SK-N-SH (cell line): ENCODE measurements at regions not wholly inside any gene's neighbourhood (a gene's known extent, or its start where the extent isn't known, plus 50 kb on each side); places are given as distances from the start of the nearest gene placed in this dataset.

Source experiments
- CTCF ChIA-PET: fragments of 300-600, 350-600 bp; formaldehyde crosslinking; extraction: SDS; loops from one replicate; lab custom pipeline; 2021; lab: Yijun Ruan, JAX
- POLR2A ChIA-PET: fragments of 350-600 bp; sonication (Branson Sonifier 250); formaldehyde crosslinking; extraction: SDS; loops from one replicate; lab custom pipeline; 2020; ENCODE audit warnings: antibody characterized with exemption, inconsistent platforms; lab: Yijun Ruan, JAX
- DNase-seq: peaks from one replicate; pipeline ENCODE4 v3.0.0; 2012
- H2AFZ ChIP-seq: fragments of 200-600 bp; sonication (generic); 2 replicates; pipeline ENCODE4 v1.8.1; 2016; ENCODE audit warnings: antibody characterized with exemption, mild to moderate bottlenecking, low read depth
- H3F3A ChIP-seq: fragments of 200-600 bp; sonication (generic); replicated peaks from 2 replicates; pipeline ENCODE3; 2016; ENCODE audit warnings: antibody characterized with exemption, mild to moderate bottlenecking; ENCODE audit not compliant: insufficient read depth
- H3K27ac ChIP-seq, 2 experiments: fragments of 200-500 bp in 1 of 2; fragments of 200-600 bp in 1 of 2; sonication (Bioruptor generic) in 1 of 2; sonication (generic), shearing (Covaris generic) in 1 of 2; 2 replicates each; pipeline versions ENCODE4 v1.5.1 to v1.6.1; 2014 to 2016; ENCODE audit warnings: low read depth in 2 of 2, inconsistent platforms in 1 of 2, low read length in 1 of 2, mild to moderate bottlenecking in 1 of 2, mixed read lengths in 1 of 2
- H3K27me3 ChIP-seq: fragments of 200-600 bp; sonication (generic), shearing (Covaris generic); 2 replicates; pipeline ENCODE4 v1.6.1; 2016; ENCODE audit warnings: mixed run types; ENCODE audit not compliant: insufficient read depth
- H3K36me3 ChIP-seq, 2 experiments: fragments of 200-500 bp in 1 of 2; fragments of 200-600 bp in 1 of 2; sonication (Bioruptor generic) in 1 of 2; sonication (generic) in 1 of 2; replicated peaks in 1 of 2; 2 replicates each; pipeline versions ENCODE3 to v1.5.1; 2014 to 2016; ENCODE audit warnings: low read length in 1 of 2, mild to moderate bottlenecking in 1 of 2; ENCODE audit not compliant: insufficient read depth in 2 of 2, control insufficient read depth in 1 of 2
- H3K4me1 ChIP-seq, 2 experiments: fragments of 200-500 bp in 1 of 2; fragments of 200-600 bp in 1 of 2; sonication (Bioruptor generic) in 1 of 2; sonication (generic), shearing (Covaris generic) in 1 of 2; 2 replicates each; pipeline versions ENCODE4 v1.5.1 to v1.6.1; 2014 to 2016; ENCODE audit warnings: low read depth in 1 of 2, low read length in 1 of 2, mixed run types in 1 of 2; ENCODE audit not compliant: insufficient read depth in 2 of 2, control insufficient read depth in 1 of 2
- H3K4me2 ChIP-seq: fragments of 200-600 bp; sonication (generic), shearing (Covaris generic); 2 replicates; pipeline ENCODE4 v1.6.1; 2017; ENCODE audit warnings: mixed run types
- H3K4me3 ChIP-seq, 2 experiments: fragments of 200-500 bp in 1 of 2; fragments of 200-600 bp in 1 of 2; sonication (Bioruptor generic) in 1 of 2; sonication (generic), shearing (Covaris generic) in 1 of 2; 2 replicates each; pipeline versions ENCODE4 v1.5.1 to v1.8.1; 2014 to 2016; ENCODE audit warnings: low read depth in 2 of 2, inconsistent platforms in 1 of 2, low read length in 1 of 2, mild to moderate bottlenecking in 1 of 2, mixed read lengths in 1 of 2, moderate library complexity in 1 of 2
- H3K79me2 ChIP-seq: fragments of 200-600 bp; sonication (generic); 2 replicates; pipeline ENCODE4 v1.8.1; 2017; ENCODE audit warnings: mild to moderate bottlenecking; ENCODE audit not compliant: insufficient read depth
- H3K9ac ChIP-seq: fragments of 200-600 bp; sonication (generic); 2 replicates; pipeline ENCODE4 v1.6.1; 2017; ENCODE audit warnings: mixed run types
- H3K9me2 ChIP-seq: fragments of 200-600 bp; sonication (generic); 2 replicates; pipeline ENCODE4 v1.6.1; 2017; ENCODE audit warnings: mixed run types
- H3K9me3 ChIP-seq: fragments of 200-600 bp; sonication (generic); 2 replicates; pipeline ENCODE4 v1.6.1; 2017; ENCODE audit warnings: mixed run types, mild to moderate bottlenecking, moderate library complexity
- H4K20me1 ChIP-seq: fragments of 200-600 bp; sonication (generic); 2 replicates; pipeline ENCODE4 v1.6.1; 2017; ENCODE audit warnings: mild to moderate bottlenecking, mixed run types; ENCODE audit not compliant: insufficient read depth
- CHD2 ChIP-seq: fragments of 150-350 bp; IDR thresholded peaks from 2 replicates; pipeline ENCODE4 v1.6.1; 2018; ENCODE audit warnings: low read length; ENCODE audit not compliant: partially characterized antibody
- ELF1 ChIP-seq: IDR thresholded peaks from 2 replicates; pipeline ENCODE4 v1.4.0; 2012
- EZH2phosphoT487 ChIP-seq: fragments of 200-600 bp; sonication (generic); IDR thresholded peaks from 2 replicates; pipeline ENCODE4 v1.6.1; 2017; ENCODE audit warnings: low read depth, mixed run types, mild to moderate bottlenecking, antibody characterized with exemption, moderate library complexity, borderline replicate concordance
- FOXM1 ChIP-seq: IDR thresholded peaks from 2 replicates; pipeline ENCODE4 v1.4.0; 2012; ENCODE audit warnings: low read depth, mild to moderate bottlenecking
- GATA2 ChIP-seq: sonication (generic); formaldehyde crosslinking; IDR thresholded peaks from 2 replicates; pipeline ENCODE4 v1.5.0; 2020; ENCODE audit warnings: mild to moderate bottlenecking, missing genetic modification reagents
- MXI1 ChIP-seq: IDR thresholded peaks from 2 replicates; pipeline ENCODE4 v1.6.1; 2012; ENCODE audit warnings: mild to moderate bottlenecking, low read depth, low read length, improper control_type of control experiment
- POLR2AphosphoS5 ChIP-seq: IDR thresholded peaks from 2 replicates; pipeline ENCODE4 v1.6.1; 2012; ENCODE audit warnings: low read depth, low read length
- RAD21 ChIP-seq: IDR thresholded peaks from 2 replicates; pipeline ENCODE4 v1.6.1; 2012; ENCODE audit warnings: mild to moderate bottlenecking, low read length
- RCOR1 ChIP-seq: fragments of 150-350 bp; IDR thresholded peaks from 2 replicates; pipeline ENCODE4 v1.6.1; 2017; ENCODE audit warnings: antibody characterized with exemption, low read length
- RXRA ChIP-seq: IDR thresholded peaks from 2 replicates; pipeline ENCODE4 v1.4.0; 2012; ENCODE audit warnings: low read depth, mild to moderate bottlenecking, borderline replicate concordance
- YY1 ChIP-seq: IDR thresholded peaks from 2 replicates; pipeline ENCODE4 v1.4.0; 2012; ENCODE audit warnings: low read depth, mild to moderate bottlenecking
- WGBS: methylation state at CpG from one replicate; pipeline ENCODE4 v1.1.6; 2017; ENCODE audit warnings: low lambda C conversion rate; 5-methylcytosine and 5-hydroxymethylcytosine counted together
- TF ChIP-seq, protein P1 (sequence below): IDR thresholded peaks from 2 replicates; pipeline ENCODE4 v1.6.1; 2012; ENCODE audit warnings: mild to moderate bottlenecking, low read depth, low read length, moderate library complexity
- TF ChIP-seq, protein P2 (sequence below): fragments of 200-600 bp; sonication (generic); IDR thresholded peaks from 2 replicates; pipeline ENCODE4 v1.6.1; 2017; ENCODE audit warnings: antibody characterized with exemption, mild to moderate bottlenecking, moderate library complexity
- TF ChIP-seq, protein P3 (sequence below): fragments of 150-350 bp; IDR thresholded peaks from 2 replicates; pipeline ENCODE4 v1.6.1; 2016; ENCODE audit warnings: mild to moderate bottlenecking, low read depth, low read length

DNA sequence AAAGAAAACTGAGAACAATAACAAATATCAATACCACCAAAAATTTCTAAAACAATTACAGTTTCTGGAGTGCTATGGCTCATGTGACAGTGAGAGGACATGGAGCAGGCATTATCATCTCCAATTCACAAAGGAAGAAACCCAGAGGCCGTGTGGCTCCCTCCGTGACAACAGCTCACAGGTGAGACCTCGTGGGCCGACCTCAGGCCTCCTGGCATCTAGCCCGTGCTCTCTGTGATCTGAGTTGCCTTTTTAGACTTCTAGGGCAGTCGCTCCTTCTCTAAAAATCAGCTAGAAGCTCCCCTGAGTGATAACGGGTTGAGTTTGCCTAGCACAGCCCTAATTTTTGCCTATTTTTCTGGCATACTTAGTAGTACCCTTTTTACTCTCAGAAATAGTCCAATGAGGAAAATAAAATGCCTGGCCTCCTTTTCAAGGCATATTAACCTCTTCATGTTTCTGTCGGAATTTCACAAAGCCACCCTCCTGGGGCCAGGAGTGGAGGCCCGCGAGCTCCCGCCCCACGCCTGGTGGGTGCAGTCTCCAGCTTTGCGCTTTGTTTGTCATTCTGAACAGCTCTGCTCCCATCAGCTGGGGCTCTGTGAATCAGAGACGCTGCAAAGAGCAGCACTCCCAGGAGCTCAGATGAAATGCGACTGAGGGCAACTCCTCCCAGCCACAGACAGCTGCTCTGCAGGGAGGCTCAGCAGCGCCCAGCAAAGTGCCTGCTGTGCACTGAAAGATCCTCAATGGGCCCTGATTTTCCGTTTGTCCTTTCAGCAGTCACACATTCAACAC is 292.5 kb downstream of the UQCRFS1 start:
- POLR2A ChIA-PET: no interaction called here

DNA sequence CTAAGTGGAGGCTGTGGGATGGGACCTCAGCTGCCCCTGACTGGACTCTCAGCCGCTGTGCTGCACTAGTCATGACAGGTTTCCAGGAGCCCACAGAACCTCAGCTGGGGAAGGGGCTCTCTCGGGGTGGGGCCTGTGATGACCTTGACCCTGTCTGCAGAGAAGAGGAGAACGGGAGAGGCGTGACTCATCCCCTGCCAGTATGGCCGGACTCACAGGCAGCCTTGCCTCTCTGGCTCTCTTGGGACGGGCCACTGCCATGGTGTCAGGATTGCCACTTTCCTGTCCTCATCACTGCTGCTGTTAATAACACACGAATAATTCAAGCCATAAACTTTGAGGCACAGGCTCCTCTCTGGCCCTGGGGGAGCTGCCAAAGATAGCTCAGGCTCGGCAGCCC is 295.3 kb downstream of the UQCRFS1 start:
- Histone ChIP-seq H3K4me2 (no peak overlapping the region), H3K9ac (no peak overlapping the region), H3K27me3 (peaks cover 39% of the 10 kb centered on the region; the same call in 1 of the 2 replicates), H3K4me3 (no peak overlapping the region), H3K4me1 (no peaks in the 10 kb centered on the region), H2AFZ (no peak overlapping the region), H4K20me1 (no peaks in the 10 kb centered on the region), H3K9me2 (no peaks in the 10 kb centered on the region), H3K9me3 (no peaks in the 10 kb centered on the region), H3F3A (no peaks in the 10 kb centered on the region), H3K79me2 (no peaks in the 10 kb centered on the region), H3K36me3 (no peaks in the 10 kb centered on the region), H3K27ac (no peak overlapping the region)
- WGBS: 6% methylated on average over 8 of the region's 8 CpGs
- TF ChIP-seq, protein P1, sequence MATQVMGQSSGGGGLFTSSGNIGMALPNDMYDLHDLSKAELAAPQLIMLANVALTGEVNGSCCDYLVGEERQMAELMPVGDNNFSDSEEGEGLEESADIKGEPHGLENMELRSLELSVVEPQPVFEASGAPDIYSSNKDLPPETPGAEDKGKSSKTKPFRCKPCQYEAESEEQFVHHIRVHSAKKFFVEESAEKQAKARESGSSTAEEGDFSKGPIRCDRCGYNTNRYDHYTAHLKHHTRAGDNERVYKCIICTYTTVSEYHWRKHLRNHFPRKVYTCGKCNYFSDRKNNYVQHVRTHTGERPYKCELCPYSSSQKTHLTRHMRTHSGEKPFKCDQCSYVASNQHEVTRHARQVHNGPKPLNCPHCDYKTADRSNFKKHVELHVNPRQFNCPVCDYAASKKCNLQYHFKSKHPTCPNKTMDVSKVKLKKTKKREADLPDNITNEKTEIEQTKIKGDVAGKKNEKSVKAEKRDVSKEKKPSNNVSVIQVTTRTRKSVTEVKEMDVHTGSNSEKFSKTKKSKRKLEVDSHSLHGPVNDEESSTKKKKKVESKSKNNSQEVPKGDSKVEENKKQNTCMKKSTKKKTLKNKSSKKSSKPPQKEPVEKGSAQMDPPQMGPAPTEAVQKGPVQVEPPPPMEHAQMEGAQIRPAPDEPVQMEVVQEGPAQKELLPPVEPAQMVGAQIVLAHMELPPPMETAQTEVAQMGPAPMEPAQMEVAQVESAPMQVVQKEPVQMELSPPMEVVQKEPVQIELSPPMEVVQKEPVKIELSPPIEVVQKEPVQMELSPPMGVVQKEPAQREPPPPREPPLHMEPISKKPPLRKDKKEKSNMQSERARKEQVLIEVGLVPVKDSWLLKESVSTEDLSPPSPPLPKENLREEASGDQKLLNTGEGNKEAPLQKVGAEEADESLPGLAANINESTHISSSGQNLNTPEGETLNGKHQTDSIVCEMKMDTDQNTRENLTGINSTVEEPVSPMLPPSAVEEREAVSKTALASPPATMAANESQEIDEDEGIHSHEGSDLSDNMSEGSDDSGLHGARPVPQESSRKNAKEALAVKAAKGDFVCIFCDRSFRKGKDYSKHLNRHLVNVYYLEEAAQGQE: no peak
- no peak for TF ChIP-seq EZH2phosphoT487
- no peak for TF ChIP-seq GATA2
- no peak for TF ChIP-seq ELF1
- TF ChIP-seq RXRA: no peak
- no peak for TF ChIP-seq RCOR1
- TF ChIP-seq FOXM1: no peak
- TF ChIP-seq, protein P2, sequence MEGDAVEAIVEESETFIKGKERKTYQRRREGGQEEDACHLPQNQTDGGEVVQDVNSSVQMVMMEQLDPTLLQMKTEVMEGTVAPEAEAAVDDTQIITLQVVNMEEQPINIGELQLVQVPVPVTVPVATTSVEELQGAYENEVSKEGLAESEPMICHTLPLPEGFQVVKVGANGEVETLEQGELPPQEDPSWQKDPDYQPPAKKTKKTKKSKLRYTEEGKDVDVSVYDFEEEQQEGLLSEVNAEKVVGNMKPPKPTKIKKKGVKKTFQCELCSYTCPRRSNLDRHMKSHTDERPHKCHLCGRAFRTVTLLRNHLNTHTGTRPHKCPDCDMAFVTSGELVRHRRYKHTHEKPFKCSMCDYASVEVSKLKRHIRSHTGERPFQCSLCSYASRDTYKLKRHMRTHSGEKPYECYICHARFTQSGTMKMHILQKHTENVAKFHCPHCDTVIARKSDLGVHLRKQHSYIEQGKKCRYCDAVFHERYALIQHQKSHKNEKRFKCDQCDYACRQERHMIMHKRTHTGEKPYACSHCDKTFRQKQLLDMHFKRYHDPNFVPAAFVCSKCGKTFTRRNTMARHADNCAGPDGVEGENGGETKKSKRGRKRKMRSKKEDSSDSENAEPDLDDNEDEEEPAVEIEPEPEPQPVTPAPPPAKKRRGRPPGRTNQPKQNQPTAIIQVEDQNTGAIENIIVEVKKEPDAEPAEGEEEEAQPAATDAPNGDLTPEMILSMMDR: no peak
- ChIA-PET CTCF (interaction anchor here (1.3 kb wide), 1 partner anchor 25 kb away, joined by 3 read pairs; no protein-coding TSS in a partner anchor), POLR2A (no interaction called here)
- no peak for DNase-seq

More for the DNA sequence above, 292.5 kb downstream of the UQCRFS1 start:
- no peak for TF ChIP-seq CHD2
- TF ChIP-seq MXI1: no peak
- TF ChIP-seq POLR2AphosphoS5: no peak
- TF ChIP-seq, protein P3, sequence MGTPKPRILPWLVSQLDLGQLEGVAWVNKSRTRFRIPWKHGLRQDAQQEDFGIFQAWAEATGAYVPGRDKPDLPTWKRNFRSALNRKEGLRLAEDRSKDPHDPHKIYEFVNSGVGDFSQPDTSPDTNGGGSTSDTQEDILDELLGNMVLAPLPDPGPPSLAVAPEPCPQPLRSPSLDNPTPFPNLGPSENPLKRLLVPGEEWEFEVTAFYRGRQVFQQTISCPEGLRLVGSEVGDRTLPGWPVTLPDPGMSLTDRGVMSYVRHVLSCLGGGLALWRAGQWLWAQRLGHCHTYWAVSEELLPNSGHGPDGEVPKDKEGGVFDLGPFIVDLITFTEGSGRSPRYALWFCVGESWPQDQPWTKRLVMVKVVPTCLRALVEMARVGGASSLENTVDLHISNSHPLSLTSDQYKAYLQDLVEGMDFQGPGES: no peak
- TF ChIP-seq YY1: no peak
- no peak for TF ChIP-seq RAD21
- H3K27ac ChIP-seq: no peak overlapping the region
- no peaks in the 10 kb centered on the region for H3K4me1 ChIP-seq
- H2AFZ ChIP-seq: peak overlapping the region; percentile 64; the same call in 1 of the 2 replicates
- no peaks in the 10 kb centered on the region for H3K9me3 ChIP-seq
- no peaks in the 10 kb centered on the region for H3K9me2 ChIP-seq
- no peaks in the 10 kb centered on the region for H3K36me3 ChIP-seq
- H3K27me3 ChIP-seq: peaks cover 38% of the 10 kb centered on the region; the same call in 1 of the 2 replicates
- no peaks in the 10 kb centered on the region for H3F3A ChIP-seq
- no peak for DNase-seq
- H4K20me1 ChIP-seq: no peaks in the 10 kb centered on the region
- no peak overlapping the region for H3K4me3 ChIP-seq
- no peak overlapping the region for H3K9ac ChIP-seq
- H3K79me2 ChIP-seq: no peaks in the 10 kb centered on the region
- WGBS: 9% methylated on average over 16 of the region's 17 CpGs
- no peak overlapping the region for H3K4me2 ChIP-seq
- CTCF ChIA-PET: no interaction called here
